GM12872 (cell line): ENCODE measurements at regions not wholly inside any gene's neighbourhood (a gene's known extent, or its start where the extent isn't known, plus 50 kb on each side); places are given as distances from the start of the nearest gene placed in this dataset.

Experiments
- CTCF ChIP-seq: IDR thresholded peaks from 3 replicates; pipeline ENCODE4 v1.5.1; 2011; ENCODE audit warnings: low read depth, mild to moderate bottlenecking, low read length, moderate library complexity; ENCODE audit not compliant: insufficient read depth

- no peak for TF ChIP-seq CTCF
Measured at GRCh38 chr1:230575886-230576500, 66.3 kb upstream of the COG2 start.

DNA sequence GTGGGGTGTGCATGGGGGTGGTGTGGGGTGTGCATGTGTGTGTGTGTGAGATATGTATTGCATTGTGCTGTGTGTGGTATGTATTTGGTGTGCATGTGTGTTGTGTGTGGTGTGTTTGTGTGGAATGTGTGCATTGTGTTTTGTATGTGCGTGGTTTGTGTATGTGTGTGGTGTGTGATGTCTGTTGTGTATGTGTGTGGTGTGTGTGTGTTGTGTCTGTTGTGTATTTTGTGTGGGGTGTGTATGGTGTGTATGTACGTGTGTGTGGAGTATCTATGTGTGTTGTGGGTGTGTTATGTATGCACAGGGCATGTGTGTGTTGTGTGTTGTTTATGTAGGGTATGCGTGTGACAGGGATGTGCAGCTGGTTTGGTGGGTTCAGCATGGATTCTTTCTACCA, 67.8 kb upstream of the COG2 start:
- TF ChIP-seq CTCF, result no peak

GRCh38 chr1:230573658-230574057, 68.6 kb upstream of the COG2 start:
- no peak for TF ChIP-seq CTCF

- no peak for TF ChIP-seq CTCF
Measured at GRCh38 chr1:230572121-230573105, 69.9 kb upstream of the COG2 start.

GRCh38 chr1:230570724-230571360, 71.4 kb upstream of the COG2 start:
- TF ChIP-seq CTCF, result no peak

GRCh38 chr1:230569201-230569600, 73.1 kb upstream of the COG2 start:
- no peak for TF ChIP-seq CTCF

- TF ChIP-seq CTCF, result no peak
Measured at GRCh38 chr1:230568676-230569075, 73.6 kb upstream of the COG2 start.
